ENCODE measurements at regions not wholly inside any gene's neighbourhood (a gene's known extent, or its start where the extent isn't known, plus 50 kb on each side); places are given as distances from the start of the nearest gene placed in this dataset.
"Not testable (repeated sequence)": the region's sequence is repeated elsewhere in the genome, so short reads cannot be mapped to it uniquely, and the experiment has no call there.

DNA sequence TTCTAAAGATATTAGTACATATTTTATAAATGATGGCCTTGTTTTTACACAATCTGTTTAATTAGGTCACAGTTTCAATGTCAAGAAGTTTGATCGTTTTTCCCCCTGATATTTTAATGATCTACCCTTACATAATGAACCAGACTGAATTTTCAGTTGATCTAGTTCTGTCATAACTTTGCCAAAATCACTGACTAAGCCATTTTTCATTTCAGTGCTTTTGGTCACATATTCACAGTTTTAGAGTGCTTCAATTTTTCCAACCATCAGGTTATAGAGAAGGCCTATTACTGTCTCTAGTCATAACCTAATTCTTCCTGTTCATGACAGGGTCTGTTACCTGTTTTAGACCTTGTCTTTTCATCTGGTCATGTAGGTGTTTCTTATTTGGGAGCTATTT lies 577.9 kb upstream of the PTPRD start:
- DNase-seq (ENCODE audit: low read depth) = no peak
- no peak overlapping the region for H3K4me3 ChIP-seq (ENCODE audit: control insufficient read depth, low read depth, low read length)
- TF ChIP-seq, protein P1, sequence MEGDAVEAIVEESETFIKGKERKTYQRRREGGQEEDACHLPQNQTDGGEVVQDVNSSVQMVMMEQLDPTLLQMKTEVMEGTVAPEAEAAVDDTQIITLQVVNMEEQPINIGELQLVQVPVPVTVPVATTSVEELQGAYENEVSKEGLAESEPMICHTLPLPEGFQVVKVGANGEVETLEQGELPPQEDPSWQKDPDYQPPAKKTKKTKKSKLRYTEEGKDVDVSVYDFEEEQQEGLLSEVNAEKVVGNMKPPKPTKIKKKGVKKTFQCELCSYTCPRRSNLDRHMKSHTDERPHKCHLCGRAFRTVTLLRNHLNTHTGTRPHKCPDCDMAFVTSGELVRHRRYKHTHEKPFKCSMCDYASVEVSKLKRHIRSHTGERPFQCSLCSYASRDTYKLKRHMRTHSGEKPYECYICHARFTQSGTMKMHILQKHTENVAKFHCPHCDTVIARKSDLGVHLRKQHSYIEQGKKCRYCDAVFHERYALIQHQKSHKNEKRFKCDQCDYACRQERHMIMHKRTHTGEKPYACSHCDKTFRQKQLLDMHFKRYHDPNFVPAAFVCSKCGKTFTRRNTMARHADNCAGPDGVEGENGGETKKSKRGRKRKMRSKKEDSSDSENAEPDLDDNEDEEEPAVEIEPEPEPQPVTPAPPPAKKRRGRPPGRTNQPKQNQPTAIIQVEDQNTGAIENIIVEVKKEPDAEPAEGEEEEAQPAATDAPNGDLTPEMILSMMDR (IDR thresholded peaks at IDR 0.05; ENCODE audit: control insufficient read depth, insufficient read depth, low read depth, low read length, missing control alignments) = no peak

DNA sequence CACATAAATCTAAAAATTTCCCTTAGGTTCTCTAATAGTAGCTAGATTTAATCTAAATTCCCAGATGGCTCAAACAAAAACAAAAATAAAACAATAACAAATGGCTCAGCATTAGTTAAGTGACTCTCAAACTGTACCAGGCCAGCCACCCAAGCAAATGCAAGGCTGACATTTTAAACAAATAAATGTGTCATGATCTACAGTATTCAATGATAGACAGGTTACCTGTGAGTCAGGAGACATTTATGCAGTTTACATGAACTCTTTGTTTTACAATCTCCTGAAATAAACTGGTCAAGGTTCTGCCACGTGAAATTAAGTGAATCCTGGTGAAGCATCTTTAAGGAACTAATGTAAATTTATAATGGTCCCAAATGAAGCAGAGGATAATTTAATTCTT lies 580.2 kb upstream of the PTPRD start:
- H3K4me3 ChIP-seq (ENCODE audit: control insufficient read depth, low read depth, low read length) = no peak overlapping the region
- TF ChIP-seq, protein P1 (IDR thresholded peaks at IDR 0.05; ENCODE audit: control insufficient read depth, insufficient read depth, low read depth, low read length, missing control alignments) = no peak
- no peak for DNase-seq (ENCODE audit: low read depth)

DNA sequence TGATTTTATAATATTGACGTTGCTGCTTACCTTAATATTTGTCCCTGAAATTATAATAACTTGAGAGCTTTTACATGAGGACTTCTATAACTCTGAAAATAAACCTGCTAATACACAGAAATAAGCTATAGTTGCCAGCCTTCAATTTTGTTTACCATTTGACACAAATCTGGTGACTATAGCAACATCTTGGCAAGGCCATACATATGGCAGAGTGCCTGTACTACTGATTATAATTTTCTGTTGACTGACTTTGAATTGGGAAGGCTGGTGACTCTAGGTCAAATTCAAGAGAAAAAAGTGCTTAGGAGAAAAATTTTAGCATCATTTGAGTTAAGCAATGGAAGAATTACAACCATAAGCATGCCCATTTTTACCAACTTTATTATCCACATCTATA lies 581.4 kb upstream of the PTPRD start:
- TF ChIP-seq, protein P1 (IDR thresholded peaks at IDR 0.05; ENCODE audit: control insufficient read depth, insufficient read depth, low read depth, low read length, missing control alignments) = no peak
- DNase-seq (ENCODE audit: low read depth) = no peak
- no peak overlapping the region for H3K4me3 ChIP-seq (ENCODE audit: control insufficient read depth, low read depth, low read length)

DNA sequence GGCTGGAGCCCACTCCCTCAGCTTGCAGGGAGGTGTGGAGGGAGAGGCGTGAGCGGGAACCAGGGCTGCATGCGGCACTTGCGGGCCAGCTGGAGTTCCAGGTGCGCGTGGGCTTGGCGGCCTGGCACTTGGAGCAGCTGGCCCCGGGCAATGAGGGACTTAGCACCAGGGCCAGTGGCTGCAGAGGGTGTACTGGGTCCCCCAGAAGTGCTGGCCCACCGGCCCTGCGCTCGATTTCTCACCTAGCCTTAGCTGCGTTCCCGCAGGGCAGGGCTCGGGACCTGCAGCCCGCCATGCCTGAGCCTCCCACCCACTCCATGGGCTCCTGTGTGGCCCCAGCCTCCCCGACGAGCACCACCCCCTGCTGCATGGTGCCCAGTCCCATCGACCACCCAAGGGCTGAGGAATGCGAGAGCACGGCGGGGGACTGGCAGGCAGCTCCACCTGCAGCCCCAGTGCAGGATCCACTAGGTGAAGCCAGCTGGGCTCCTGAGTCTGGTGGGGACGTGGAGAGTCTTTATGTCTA lies 584.1 kb upstream of the PTPRD start:
- DNase-seq (ENCODE audit: low read depth); H3K4me3 ChIP-seq (ENCODE audit: control insufficient read depth, low read depth, low read length): not testable (repeated sequence)

DNA sequence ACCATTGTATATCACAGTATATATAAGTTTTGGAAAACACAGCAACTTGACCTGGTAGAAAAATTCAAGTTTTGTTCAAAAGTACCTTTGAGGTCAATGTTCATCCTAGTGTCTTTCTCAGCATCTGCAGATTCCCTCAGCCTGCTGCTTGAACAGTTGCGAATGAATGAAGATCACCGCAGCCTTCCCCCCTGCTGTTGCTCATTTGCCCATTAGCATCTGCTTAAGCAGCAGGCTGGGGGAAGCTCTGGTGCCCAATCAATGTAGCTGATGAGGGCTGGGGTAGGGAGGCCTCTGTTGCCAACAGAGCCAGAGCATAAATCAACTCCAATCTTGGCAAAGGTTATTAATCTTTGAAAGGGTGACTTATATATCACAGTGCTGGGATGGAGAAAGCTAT lies 586.5 kb upstream of the PTPRD start:
- DNase-seq (ENCODE audit: low read depth) = no peak
- H3K4me3 ChIP-seq (ENCODE audit: control insufficient read depth, low read depth, low read length) = no peak overlapping the region
- TF ChIP-seq, protein P1 (IDR thresholded peaks at IDR 0.05; ENCODE audit: control insufficient read depth, insufficient read depth, low read depth, low read length, missing control alignments) = no peak

DNA sequence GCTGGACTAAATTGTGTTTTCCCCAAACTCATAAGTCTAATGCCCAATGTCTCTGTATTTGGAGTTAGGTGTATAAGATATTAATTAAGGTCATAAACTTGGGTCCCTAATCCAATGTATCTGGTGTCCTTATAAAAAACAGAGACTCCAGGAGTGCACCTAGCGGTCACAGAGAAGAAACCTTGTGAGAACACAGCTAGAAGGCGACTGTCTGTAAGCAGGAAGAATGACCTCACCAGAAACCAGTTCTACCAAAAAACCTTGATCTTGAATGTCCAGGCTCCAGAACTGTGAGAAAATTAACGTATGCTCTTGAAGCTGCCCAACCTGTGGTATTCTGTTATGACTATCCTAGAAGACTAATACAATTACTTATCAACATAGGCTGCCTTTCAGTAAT lies 591.7 kb upstream of the PTPRD start:
- TF ChIP-seq, protein P1 (IDR thresholded peaks at IDR 0.05; ENCODE audit: control insufficient read depth, insufficient read depth, low read depth, low read length, missing control alignments) = no peak
- DNase-seq (ENCODE audit: low read depth) = no peak
- H3K4me3 ChIP-seq (ENCODE audit: control insufficient read depth, low read depth, low read length) = no peak overlapping the region

DNA sequence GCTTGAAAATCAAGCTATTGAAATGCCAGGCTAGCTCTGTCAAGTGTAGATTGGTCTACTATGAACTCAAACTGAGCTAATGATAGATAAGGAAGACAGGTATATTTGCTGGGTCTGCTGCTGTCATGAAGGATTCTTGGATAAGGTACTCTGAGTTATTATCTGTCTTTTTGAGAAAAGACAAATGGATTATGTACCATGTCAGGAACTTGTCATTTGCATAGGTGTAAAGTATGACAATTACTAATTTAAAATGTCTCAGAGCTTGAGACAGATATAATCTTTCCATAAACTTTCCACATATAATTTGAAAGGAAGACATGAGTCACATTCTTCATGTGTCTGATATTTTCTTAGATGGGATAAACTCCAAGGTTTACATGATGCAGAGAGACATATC lies 594.1 kb upstream of the PTPRD start:
- no peak overlapping the region for H3K4me3 ChIP-seq (ENCODE audit: control insufficient read depth, low read depth, low read length)
- DNase-seq (ENCODE audit: low read depth) = no peak
- TF ChIP-seq, protein P1 (IDR thresholded peaks at IDR 0.05; ENCODE audit: control insufficient read depth, insufficient read depth, low read depth, low read length, missing control alignments) = no peak
